Neural progenitor cell (in vitro differentiated cells): ENCODE measurements at regions not wholly inside any gene's neighbourhood (a gene's known extent, or its start where the extent isn't known, plus 50 kb on each side); places are given as distances from the start of the nearest gene placed in this dataset.

Experiments used
- DNase-seq: peaks from one replicate; pipeline ENCODE4 v3.0.0-alpha.2; 2016; ENCODE audit warnings: low spot score
- H2AFZ ChIP-seq: fragments of 200-600 bp; sonication (generic); replicated peaks from 2 replicates; pipeline ENCODE4 v1.6.1; 2016; ENCODE audit warnings: antibody characterized with exemption
- H3F3A ChIP-seq: fragments of 200-600 bp; sonication (generic); 2 replicates; pipeline ENCODE4 v1.6.1; 2016; ENCODE audit warnings: antibody characterized with exemption, low read depth
- H3K27ac ChIP-seq: fragments of 200-600 bp; sonication (generic); 2 replicates; pipeline ENCODE4 v1.5.1; 2016; ENCODE audit warnings: mild to moderate bottlenecking
- H3K27me3 ChIP-seq: fragments of 200-600 bp; sonication (generic); 2 replicates; pipeline ENCODE4 v1.6.1; 2016; ENCODE audit warnings: mild to moderate bottlenecking, moderate library complexity
- H3K36me3 ChIP-seq: fragments of 200-600 bp; sonication (generic); 2 replicates; pipeline ENCODE4 v1.5.1; 2016
- H3K4me1 ChIP-seq: fragments of 200-600 bp; sonication (generic); 2 replicates; pipeline ENCODE4 v1.6.1; 2016; ENCODE audit warnings: mixed run types
- H3K4me2 ChIP-seq: fragments of 200-600 bp; sonication (generic); 2 replicates; pipeline ENCODE4 v1.6.1; 2016
- H3K4me3 ChIP-seq: fragments of 200-600 bp; sonication (generic); 2 replicates; pipeline ENCODE4 v1.5.1; 2016
- H3K79me2 ChIP-seq: fragments of 200-600 bp; sonication (generic); 2 replicates; pipeline ENCODE4 v1.6.1; 2016; ENCODE audit warnings: low read depth
- H3K9ac ChIP-seq: fragments of 200-600 bp; sonication (generic); 2 replicates; pipeline ENCODE4 v1.6.1; 2016
- H3K9me3 ChIP-seq: fragments of 200-600 bp; sonication (generic); 2 replicates; pipeline ENCODE4 v1.5.1; 2016; ENCODE audit warnings: low read depth
- H4K20me1 ChIP-seq: fragments of 200-600 bp; sonication (generic); 2 replicates; pipeline ENCODE4 v1.6.1; 2016; ENCODE audit warnings: low read depth
- H3K27ac Mint-ChIP-seq: 3 replicates; pipeline ENCODE4 v1.8.0; 2021; ENCODE audit warnings: mixed read lengths
- H3K27me3 Mint-ChIP-seq: 2 replicates; pipeline ENCODE4 v1.8.0; 2022; ENCODE audit warnings: low read depth, mild to moderate bottlenecking, inconsistent platforms, moderate library complexity, mixed read lengths; ENCODE audit not compliant: insufficient read depth
- H3K36me3 Mint-ChIP-seq: 3 replicates; pipeline ENCODE4 v1.8.0; 2021; ENCODE audit warnings: mixed read lengths
- H3K4me1 Mint-ChIP-seq: 3 replicates; pipeline ENCODE4 v1.8.0; 2021; ENCODE audit warnings: mixed read lengths
- H3K4me3 Mint-ChIP-seq: 3 replicates; pipeline ENCODE4 v1.8.0; 2021; ENCODE audit warnings: mild to moderate bottlenecking, moderate library complexity, mixed read lengths
- H3K9me3 Mint-ChIP-seq: 3 replicates; pipeline ENCODE4 v1.8.0; 2020; ENCODE audit warnings: mixed read lengths
- EZH2 ChIP-seq: fragments of 200-600 bp; sonication (generic); IDR thresholded peaks from 2 replicates; pipeline ENCODE4 v1.6.1; 2017; ENCODE audit warnings: antibody characterized with exemption, mild to moderate bottlenecking, moderate library complexity
- EZH2phosphoT487 ChIP-seq: fragments of 200-600 bp; sonication (generic); IDR thresholded peaks from 2 replicates; pipeline ENCODE4 v1.6.1; 2017; ENCODE audit warnings: antibody characterized with exemption
- TF ChIP-seq, protein P1 (sequence below): fragments of 200-600 bp; sonication (generic); IDR thresholded peaks from 2 replicates; pipeline ENCODE4 v1.5.1; 2017; ENCODE audit warnings: antibody characterized with exemption, mild to moderate bottlenecking

DNA sequence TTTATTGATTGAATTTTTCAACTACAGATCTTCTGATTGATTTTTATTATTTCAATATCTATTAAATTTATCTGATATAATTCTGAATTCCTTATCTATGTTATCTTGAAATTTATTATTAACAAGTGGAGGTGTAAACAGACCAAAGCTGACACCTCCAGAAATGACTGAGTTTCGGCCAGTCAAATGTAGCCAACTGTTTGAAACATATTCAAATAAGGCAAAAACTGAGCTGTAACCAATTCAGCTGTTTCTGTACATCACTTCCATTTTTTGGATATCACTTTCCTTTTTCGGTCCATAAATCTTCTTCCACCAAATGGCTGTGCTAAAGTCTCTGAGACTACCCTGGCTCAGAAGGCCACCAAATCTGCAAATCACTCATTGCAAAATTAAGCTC, 2127.3 kb upstream of the AGA start:
- no peaks in the 10 kb centered on the region for H3F3A ChIP-seq
- no peak overlapping the region for H3K27ac ChIP-seq
- no peak for TF ChIP-seq EZH2phosphoT487
- TF ChIP-seq, protein P1, sequence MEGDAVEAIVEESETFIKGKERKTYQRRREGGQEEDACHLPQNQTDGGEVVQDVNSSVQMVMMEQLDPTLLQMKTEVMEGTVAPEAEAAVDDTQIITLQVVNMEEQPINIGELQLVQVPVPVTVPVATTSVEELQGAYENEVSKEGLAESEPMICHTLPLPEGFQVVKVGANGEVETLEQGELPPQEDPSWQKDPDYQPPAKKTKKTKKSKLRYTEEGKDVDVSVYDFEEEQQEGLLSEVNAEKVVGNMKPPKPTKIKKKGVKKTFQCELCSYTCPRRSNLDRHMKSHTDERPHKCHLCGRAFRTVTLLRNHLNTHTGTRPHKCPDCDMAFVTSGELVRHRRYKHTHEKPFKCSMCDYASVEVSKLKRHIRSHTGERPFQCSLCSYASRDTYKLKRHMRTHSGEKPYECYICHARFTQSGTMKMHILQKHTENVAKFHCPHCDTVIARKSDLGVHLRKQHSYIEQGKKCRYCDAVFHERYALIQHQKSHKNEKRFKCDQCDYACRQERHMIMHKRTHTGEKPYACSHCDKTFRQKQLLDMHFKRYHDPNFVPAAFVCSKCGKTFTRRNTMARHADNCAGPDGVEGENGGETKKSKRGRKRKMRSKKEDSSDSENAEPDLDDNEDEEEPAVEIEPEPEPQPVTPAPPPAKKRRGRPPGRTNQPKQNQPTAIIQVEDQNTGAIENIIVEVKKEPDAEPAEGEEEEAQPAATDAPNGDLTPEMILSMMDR, result no peak
- TF ChIP-seq EZH2, result no peak
- H3K9me3 ChIP-seq, result peaks cover 11% of the 10 kb centered on the region
- no peak overlapping the region for H3K9ac ChIP-seq
- Mint-ChIP-seq H3K27ac (no peak overlapping the region), H3K4me3 (no peak overlapping the region), H3K36me3 (peaks cover 2% of the 10 kb centered on the region), H3K27me3 (no peaks in the 10 kb centered on the region), H3K4me1 (no peaks in the 10 kb centered on the region), H3K9me3 (peaks cover 20% of the 10 kb centered on the region)
- no peaks in the 10 kb centered on the region for H4K20me1 ChIP-seq
- H3K4me2 ChIP-seq, result no peak overlapping the region
- no peaks in the 10 kb centered on the region for H3K4me1 ChIP-seq
- H3K27me3 ChIP-seq, result no peaks in the 10 kb centered on the region
- no peaks in the 10 kb centered on the region for H3K79me2 ChIP-seq
- DNase-seq, result no peak
- no peaks in the 10 kb centered on the region for H3K36me3 ChIP-seq
- H3K4me3 ChIP-seq, result no peak overlapping the region
- H2AFZ ChIP-seq, result no peak overlapping the region

DNA sequence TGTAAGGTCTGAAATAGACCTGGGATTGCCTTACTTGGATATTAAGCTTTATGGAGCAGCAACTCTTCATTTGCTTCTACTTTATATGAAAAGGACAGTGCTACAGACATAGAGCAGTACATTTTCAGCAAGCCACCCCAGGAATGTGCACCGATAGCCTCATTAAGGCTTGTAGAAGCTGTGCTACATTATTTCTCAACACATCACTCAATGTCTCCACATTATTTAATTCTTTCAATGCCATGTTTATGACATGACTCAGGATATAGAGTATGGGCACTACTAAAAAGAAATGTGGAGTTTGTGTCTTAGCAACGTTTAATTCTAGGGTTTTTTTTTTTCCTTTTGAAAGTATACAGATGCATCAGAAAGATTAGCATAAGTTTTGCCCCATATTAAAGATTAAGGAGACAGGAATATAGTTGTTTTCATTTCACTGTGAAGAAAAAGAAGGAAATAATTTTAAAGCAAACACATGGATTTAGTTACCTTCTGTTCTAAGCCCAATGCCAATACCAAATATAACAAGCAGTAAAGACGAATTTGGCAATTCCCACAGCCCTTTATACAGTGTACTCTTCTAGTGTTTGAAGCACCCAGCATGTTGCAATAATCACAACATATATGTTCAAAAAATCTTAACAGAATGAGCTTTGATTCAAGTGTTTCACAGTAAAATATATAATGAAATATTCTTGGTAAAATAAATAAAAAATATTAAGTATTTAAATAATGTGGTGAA, 2140.1 kb upstream of the AGA start:
- Mint-ChIP-seq H3K4me3 (no peak overlapping the region), H3K27ac (no peak overlapping the region), H3K9me3 (no peaks in the 10 kb centered on the region), H3K4me1 (peaks cover 7% of the 10 kb centered on the region), H3K27me3 (no peaks in the 10 kb centered on the region), H3K36me3 (no peaks in the 10 kb centered on the region)
- H3K79me2 ChIP-seq, result no peaks in the 10 kb centered on the region
- no peak overlapping the region for H3K4me2 ChIP-seq
- no peak overlapping the region for H3K27ac ChIP-seq
- no peak overlapping the region for H3K9ac ChIP-seq
- DNase-seq, result no peak
- H3K36me3 ChIP-seq, result no peaks in the 10 kb centered on the region
- H2AFZ ChIP-seq, result no peak overlapping the region
- H4K20me1 ChIP-seq, result no peaks in the 10 kb centered on the region
- no peaks in the 10 kb centered on the region for H3K9me3 ChIP-seq
- H3F3A ChIP-seq, result no peaks in the 10 kb centered on the region
- H3K4me1 ChIP-seq, result peaks cover 7% of the 10 kb centered on the region
- TF ChIP-seq EZH2phosphoT487, result no peak
- no peak for TF ChIP-seq EZH2
- TF ChIP-seq, protein P1, result no peak
- no peak overlapping the region for H3K4me3 ChIP-seq
- H3K27me3 ChIP-seq, result no peaks in the 10 kb centered on the region

DNA sequence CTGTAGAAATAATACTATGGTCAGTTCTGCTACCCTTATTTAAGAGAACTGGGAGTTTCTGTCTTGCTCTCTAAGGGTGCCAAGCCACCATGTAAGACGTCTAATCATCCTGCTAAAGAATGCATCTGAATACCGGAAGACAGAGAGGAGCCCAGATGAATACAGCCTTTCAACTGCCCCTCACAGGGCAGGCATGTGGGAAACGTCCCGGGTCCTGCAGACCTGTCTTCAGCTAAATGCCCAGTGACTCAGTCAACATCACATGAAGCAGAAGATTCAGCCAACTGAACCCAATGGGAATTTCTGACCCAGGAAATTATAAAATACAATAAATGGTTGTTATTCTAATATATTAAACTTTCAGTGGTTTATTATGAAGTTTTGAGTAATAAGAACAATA, 2141.0 kb upstream of the AGA start:
- no peaks in the 10 kb centered on the region for H3F3A ChIP-seq
- no peak overlapping the region for H3K4me3 ChIP-seq
- Mint-ChIP-seq H3K4me1 (peaks cover 7% of the 10 kb centered on the region), H3K4me3 (no peak overlapping the region), H3K27ac (no peak overlapping the region), H3K9me3 (no peaks in the 10 kb centered on the region), H3K36me3 (no peaks in the 10 kb centered on the region), H3K27me3 (no peaks in the 10 kb centered on the region)
- no peaks in the 10 kb centered on the region for H3K9me3 ChIP-seq
- no peak overlapping the region for H3K9ac ChIP-seq
- no peak overlapping the region for H3K27ac ChIP-seq
- DNase-seq, result peak; percentile 60
- H4K20me1 ChIP-seq, result no peaks in the 10 kb centered on the region
- H3K4me1 ChIP-seq, result peaks cover 7% of the 10 kb centered on the region
- H3K4me2 ChIP-seq, result no peak overlapping the region
- no peak overlapping the region for H2AFZ ChIP-seq
- no peaks in the 10 kb centered on the region for H3K27me3 ChIP-seq
- TF ChIP-seq EZH2, result no peak
- TF ChIP-seq EZH2phosphoT487, result no peak
- H3K36me3 ChIP-seq, result no peaks in the 10 kb centered on the region
- no peaks in the 10 kb centered on the region for H3K79me2 ChIP-seq

- Histone ChIP-seq H3K27me3 (no peaks in the 10 kb centered on the region), H3K4me2 (no peak overlapping the region), H3K27ac (no peak overlapping the region), H3K4me1 (peaks cover 7% of the 10 kb centered on the region), H3K9ac (no peak overlapping the region), H2AFZ (peak overlapping the region; percentile 59), H3F3A (no peaks in the 10 kb centered on the region), H3K79me2 (no peaks in the 10 kb centered on the region), H3K36me3 (no peaks in the 10 kb centered on the region), H3K4me3 (no peak overlapping the region), H3K9me3 (no peaks in the 10 kb centered on the region), H4K20me1 (no peaks in the 10 kb centered on the region)
- Mint-ChIP-seq H3K4me3 (no peak overlapping the region), H3K9me3 (no peaks in the 10 kb centered on the region), H3K27me3 (no peaks in the 10 kb centered on the region), H3K36me3 (no peaks in the 10 kb centered on the region), H3K4me1 (peaks cover 7% of the 10 kb centered on the region), H3K27ac (peak overlapping the region; percentile 27)
- TF ChIP-seq EZH2phosphoT487 (no peak), EZH2 (no peak)
- TF ChIP-seq, protein P1, result no peak
- DNase-seq, result no peak
These were observed 2141.9 kb upstream of the AGA start for GRCh38 chr4:179584101-179584500.
